ENCODE measurements at regions not wholly inside any gene's neighbourhood (a gene's known extent, or its start where the extent isn't known, plus 50 kb on each side); places are given as distances from the start of the nearest gene placed in this dataset.

GRCh38 chr6:154561750-154562149, 51.3 kb upstream of the CNKSR3 start:
- DNase-seq = no peak

- DNase-seq = no peak
Observed at GRCh38 chr6:154565331-154565730, 54.8 kb upstream of the CNKSR3 start.

GRCh38 chr6:154566866-154567265, 56.4 kb upstream of the CNKSR3 start:
- DNase-seq = no peak

- no peak for DNase-seq
Observed at GRCh38 chr6:154567695-154568220, 57.3 kb upstream of the CNKSR3 start.

GRCh38 chr6:154569156-154569862, 58.8 kb upstream of the CNKSR3 start:
- no peak for DNase-seq

- no peak for DNase-seq
Observed at GRCh38 chr6:154570505-154570904, 60.0 kb upstream of the CNKSR3 start.

- DNase-seq = no peak
Observed at GRCh38 chr6:154572556-154572955, 62.1 kb upstream of the CNKSR3 start.

- DNase-seq = no peak
Observed at GRCh38 chr6:154578004-154578559, 67.6 kb upstream of the CNKSR3 start.

GRCh38 chr6:154579046-154579445, 68.6 kb upstream of the CNKSR3 start:
- no peak for DNase-seq

GRCh38 chr6:154579485-154579884, 69.0 kb upstream of the CNKSR3 start:
- no peak for DNase-seq

- DNase-seq = no peak
Observed at GRCh38 chr6:154580397-154581135, 70.1 kb upstream of the CNKSR3 start.

- DNase-seq = no peak
Observed at GRCh38 chr6:154582696-154583095, 72.2 kb upstream of the CNKSR3 start.

- DNase-seq = no peak
Observed at GRCh38 chr6:154583546-154584188, 73.2 kb upstream of the CNKSR3 start.

GRCh38 chr6:154590756-154591155, 80.3 kb upstream of the CNKSR3 start:
- DNase-seq = no peak

GRCh38 chr6:154591234-154591633, 80.7 kb upstream of the CNKSR3 start:
- DNase-seq = no peak

- DNase-seq = no peak
Observed at GRCh38 chr6:154592199-154592860, 81.8 kb upstream of the CNKSR3 start.

- no peak for DNase-seq
Observed at GRCh38 chr6:154593122-154593521, 82.6 kb upstream of the CNKSR3 start.

GRCh38 chr6:154594496-154595198, 84.2 kb upstream of the CNKSR3 start:
- no peak for DNase-seq

GRCh38 chr6:154595538-154595937, 85.1 kb upstream of the CNKSR3 start:
- DNase-seq = no peak

GRCh38 chr6:154596009-154596408, 85.5 kb upstream of the CNKSR3 start:
- DNase-seq = no peak

- no peak for DNase-seq
Observed at GRCh38 chr6:154596701-154597100, 86.2 kb upstream of the CNKSR3 start.

GRCh38 chr6:154598399-154598798, 87.9 kb upstream of the CNKSR3 start:
- DNase-seq = no peak
